Liver (tissue), 8 donors: ENCODE measurements at regions not wholly inside any gene's neighbourhood (a gene's known extent, or its start where the extent isn't known, plus 50 kb on each side); places are given as distances from the start of the nearest gene placed in this dataset.

ENCODE experiments used
- DNase-seq: peaks from one replicate; pipeline ENCODE4 v3.0.0-alpha.2; 2017; ENCODE audit warnings: low spot score
- H3K27ac ChIP-seq, 2 donors: one replicate each; pipeline ENCODE4 v1.7.0; 2013; ENCODE audit warnings: inconsistent platforms in 2 of 2, low read length in 2 of 2, control low read depth in 1 of 2, low read depth in 1 of 2, mild to moderate bottlenecking in 1 of 2
- H3K27me3 ChIP-seq, 4 donors: one replicate each; pipeline versions ENCODE4 v1.6.1 to v1.7.0; 2013; ENCODE audit warnings: low read length in 3 of 4, inconsistent platforms in 1 of 4, mild to moderate bottlenecking in 1 of 4, moderate library complexity in 1 of 4; ENCODE audit not compliant: control insufficient read depth in 4 of 4, insufficient read depth in 4 of 4
- H3K36me3 ChIP-seq, 4 donors: one replicate each; pipeline versions ENCODE4 v1.6.1 to v1.7.0; 2013; ENCODE audit warnings: low read length in 3 of 4, mild to moderate bottlenecking in 3 of 4, low read depth in 1 of 4, moderate library complexity in 1 of 4; ENCODE audit not compliant: control insufficient read depth in 4 of 4, insufficient read depth in 3 of 4
- H3K4me1 ChIP-seq, 4 donors: one replicate each; pipeline versions ENCODE4 v1.6.1 to v1.7.0; 2013; ENCODE audit warnings: low read length in 3 of 4, mild to moderate bottlenecking in 3 of 4, moderate library complexity in 1 of 4; ENCODE audit not compliant: control insufficient read depth in 4 of 4, insufficient read depth in 4 of 4
- H3K4me3 ChIP-seq, 3 donors: one replicate each; pipeline versions ENCODE4 v1.6.1 to v1.7.0; 2013; ENCODE audit warnings: low read length in 3 of 3, control low read depth in 1 of 3, low read depth in 1 of 3, mild to moderate bottlenecking in 1 of 3
- H3K9ac ChIP-seq, 2 donors: one replicate each; pipeline ENCODE4 v1.7.0; 2013; ENCODE audit warnings: low read length in 2 of 2, mild to moderate bottlenecking in 2 of 2, moderate library complexity in 2 of 2, control low read depth in 1 of 2, low read depth in 1 of 2
- H3K9me3 ChIP-seq, 4 donors: one replicate each; pipeline versions ENCODE4 v1.6.1 to v1.7.0; 2013; ENCODE audit warnings: low read length in 3 of 4; ENCODE audit not compliant: control insufficient read depth in 4 of 4
- ATF3 ChIP-seq: IDR thresholded peaks from 2 replicates; pipeline ENCODE4 v1.6.1; 2016; ENCODE audit warnings: antibody characterized with exemption
- CTCF ChIP-seq: fragments of 150-350 bp; IDR thresholded peaks from 2 replicates; pipeline ENCODE4 v1.5.1; 2017; ENCODE audit warnings: improper control_type of control experiment, low read depth, low read length; ENCODE audit not compliant: missing input control
- EGR1 ChIP-seq, 2 donors: IDR thresholded peaks; 2 replicates each; pipeline ENCODE4 v1.6.1; 2016 to 2018; ENCODE audit warnings: antibody characterized with exemption in 2 of 2, low read depth in 2 of 2
- FOXA1 ChIP-seq: IDR thresholded peaks from 2 replicates; pipeline ENCODE4 v1.6.1; 2016; ENCODE audit warnings: antibody characterized with exemption
- FOXA2 ChIP-seq: IDR thresholded peaks from 2 replicates; pipeline ENCODE4 v1.6.1; 2016; ENCODE audit warnings: antibody characterized with exemption
- GABPA ChIP-seq, 2 donors: IDR thresholded peaks in 1 of 2; conservative IDR thresholded peaks in 1 of 2; 2 replicates each; pipeline ENCODE4 v1.6.1; 2016; ENCODE audit warnings: antibody characterized with exemption in 2 of 2, mild to moderate bottlenecking in 1 of 2, moderate library complexity in 1 of 2
- HNF4A ChIP-seq, 2 donors: conservative IDR thresholded peaks; 2 replicates each; pipeline ENCODE4 v1.6.1; 2016; ENCODE audit warnings: antibody characterized with exemption in 2 of 2, mild to moderate bottlenecking in 2 of 2
- HNF4G ChIP-seq: IDR thresholded peaks from 2 replicates; pipeline ENCODE4 v1.6.1; 2016; ENCODE audit warnings: antibody characterized with exemption
- JUND ChIP-seq, 2 donors: IDR thresholded peaks; 2 replicates each; pipeline ENCODE4 v1.6.1; 2016; ENCODE audit warnings: antibody characterized with exemption in 2 of 2
- NR2F2 ChIP-seq: IDR thresholded peaks from 2 replicates; pipeline ENCODE4 v1.6.1; 2016; ENCODE audit warnings: antibody characterized with exemption
- RAD21 ChIP-seq, 2 donors: IDR thresholded peaks; 2 replicates each; pipeline ENCODE4 v1.6.1; 2016; ENCODE audit warnings: antibody characterized with exemption in 2 of 2, mild to moderate bottlenecking in 2 of 2
- RXRA ChIP-seq, 2 donors: IDR thresholded peaks; 2 replicates each; pipeline ENCODE4 v1.6.1; 2017 to 2018; ENCODE audit warnings: antibody characterized with exemption in 2 of 2, mild to moderate bottlenecking in 1 of 2
- SP1 ChIP-seq: IDR thresholded peaks from 2 replicates; pipeline ENCODE4 v1.6.1; 2018; ENCODE audit warnings: antibody characterized with exemption, mild to moderate bottlenecking
- TAF1 ChIP-seq: conservative IDR thresholded peaks from 2 replicates; pipeline ENCODE4 v1.6.1; 2016; ENCODE audit warnings: antibody characterized with exemption, mild to moderate bottlenecking
- YY1 ChIP-seq: IDR thresholded peaks from 2 replicates; pipeline ENCODE4 v1.6.1; 2016; ENCODE audit warnings: antibody characterized with exemption, mild to moderate bottlenecking
- ZBTB33 ChIP-seq: IDR thresholded peaks from 2 replicates; pipeline ENCODE4 v1.6.1; 2016; ENCODE audit warnings: antibody characterized with exemption
- WGBS: extraction: QIAGEN DNeasy Blood & Tissue Kit; methylation state at CpG from one replicate; pipeline ENCODE4 v1.1.7; 2013; 5-methylcytosine and 5-hydroxymethylcytosine counted together
- TF ChIP-seq, protein P1 (sequence below): IDR thresholded peaks from 2 replicates; pipeline ENCODE4 v1.6.1; 2016; ENCODE audit warnings: antibody characterized with exemption, mild to moderate bottlenecking
- donor health status: healthy.
- donor health status: healthy.
- donor health status: healthy.
- donor health status: healthy.
- donor health status: healthy.

DNA sequence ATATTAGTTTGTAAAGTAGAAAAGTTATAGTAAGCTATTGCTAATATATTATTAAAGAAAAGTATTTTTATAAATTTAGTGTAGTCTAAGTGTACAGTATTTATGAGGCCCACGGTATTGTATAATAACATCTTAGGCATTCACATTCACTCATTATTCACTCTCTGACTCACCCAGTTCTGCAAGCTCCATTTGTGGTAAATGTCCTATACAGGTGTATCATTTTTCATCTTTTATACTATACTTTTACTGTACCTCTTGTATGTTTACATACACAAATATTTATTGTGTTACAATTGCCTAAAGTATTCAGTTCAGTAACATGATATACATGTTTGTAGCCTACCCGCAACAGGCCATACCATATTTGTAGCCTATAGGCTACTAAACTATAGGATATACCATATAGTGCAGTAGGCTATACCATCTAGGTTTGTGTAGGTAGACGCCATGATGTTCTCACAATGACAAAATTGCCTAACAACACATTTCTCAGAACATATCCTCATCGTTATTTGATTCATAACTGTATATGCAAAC is 246.8 kb upstream of the ALCAM start:
- DNase-seq, result no peak
- Histone ChIP-seq H3K9me3 (no peaks in the 10 kb centered on the region), H3K27me3 (no peaks in the 10 kb centered on the region), H3K36me3 (no peaks in the 10 kb centered on the region), H3K4me1 (no peaks in the 10 kb centered on the region), H3K4me3 (no peak overlapping the region), H3K9ac (no peak overlapping the region), H3K27ac (no peak overlapping the region)
- TF ChIP-seq ZBTB33 (no peak), FOXA1 (no peak), HNF4G (no peak), GABPA (IDR thresholded peaks at IDR 0.05 in 1 of 2, conservative IDR thresholded peaks at IDR 0.05 in 1 of 2) (no peak), CTCF (no peak), FOXA2 (no peak), NR2F2 (no peak), EGR1 (IDR thresholded peaks at IDR 0.05; ENCODE audit: low read depth in 2 of 2) (no peak), RXRA (IDR thresholded peaks at IDR 0.05) (no peak), TAF1 (no peak), RAD21 (IDR thresholded peaks at IDR 0.05) (no peak), SP1 (no peak), JUND (IDR thresholded peaks at IDR 0.05) (no peak)
- TF ChIP-seq, protein P1, sequence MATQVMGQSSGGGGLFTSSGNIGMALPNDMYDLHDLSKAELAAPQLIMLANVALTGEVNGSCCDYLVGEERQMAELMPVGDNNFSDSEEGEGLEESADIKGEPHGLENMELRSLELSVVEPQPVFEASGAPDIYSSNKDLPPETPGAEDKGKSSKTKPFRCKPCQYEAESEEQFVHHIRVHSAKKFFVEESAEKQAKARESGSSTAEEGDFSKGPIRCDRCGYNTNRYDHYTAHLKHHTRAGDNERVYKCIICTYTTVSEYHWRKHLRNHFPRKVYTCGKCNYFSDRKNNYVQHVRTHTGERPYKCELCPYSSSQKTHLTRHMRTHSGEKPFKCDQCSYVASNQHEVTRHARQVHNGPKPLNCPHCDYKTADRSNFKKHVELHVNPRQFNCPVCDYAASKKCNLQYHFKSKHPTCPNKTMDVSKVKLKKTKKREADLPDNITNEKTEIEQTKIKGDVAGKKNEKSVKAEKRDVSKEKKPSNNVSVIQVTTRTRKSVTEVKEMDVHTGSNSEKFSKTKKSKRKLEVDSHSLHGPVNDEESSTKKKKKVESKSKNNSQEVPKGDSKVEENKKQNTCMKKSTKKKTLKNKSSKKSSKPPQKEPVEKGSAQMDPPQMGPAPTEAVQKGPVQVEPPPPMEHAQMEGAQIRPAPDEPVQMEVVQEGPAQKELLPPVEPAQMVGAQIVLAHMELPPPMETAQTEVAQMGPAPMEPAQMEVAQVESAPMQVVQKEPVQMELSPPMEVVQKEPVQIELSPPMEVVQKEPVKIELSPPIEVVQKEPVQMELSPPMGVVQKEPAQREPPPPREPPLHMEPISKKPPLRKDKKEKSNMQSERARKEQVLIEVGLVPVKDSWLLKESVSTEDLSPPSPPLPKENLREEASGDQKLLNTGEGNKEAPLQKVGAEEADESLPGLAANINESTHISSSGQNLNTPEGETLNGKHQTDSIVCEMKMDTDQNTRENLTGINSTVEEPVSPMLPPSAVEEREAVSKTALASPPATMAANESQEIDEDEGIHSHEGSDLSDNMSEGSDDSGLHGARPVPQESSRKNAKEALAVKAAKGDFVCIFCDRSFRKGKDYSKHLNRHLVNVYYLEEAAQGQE, result no peak
- WGBS, result 92% methylated on average over 4 of the region's 4 CpGs

GRCh38 chr3:105130911-105131310 is 235.8 kb upstream of the ALCAM start:
- no peak overlapping the region for H3K27ac ChIP-seq
- no peaks in the 10 kb centered on the region for H3K27me3 ChIP-seq
- no peaks in the 10 kb centered on the region for H3K4me1 ChIP-seq
- no peak for DNase-seq
- no peaks in the 10 kb centered on the region for H3K36me3 ChIP-seq
- H3K9me3 ChIP-seq, result peaks cover 0 to 12% (median 3%) of the 10 kb centered on the region in 4 donors
- no peak overlapping the region for H3K9ac ChIP-seq
- no peak overlapping the region for H3K4me3 ChIP-seq
- 90% methylated on average over 3 of the region's 3 CpGs for WGBS
- TF ChIP-seq RXRA (IDR thresholded peaks at IDR 0.05) (no peak), GABPA (IDR thresholded peaks at IDR 0.05 in 1 of 2, conservative IDR thresholded peaks at IDR 0.05 in 1 of 2) (no peak), ZBTB33 (no peak), FOXA1 (no peak), HNF4A (conservative IDR thresholded peaks at IDR 0.05) (no peak), RAD21 (IDR thresholded peaks at IDR 0.05) (no peak), FOXA2 (no peak), TAF1 (no peak), YY1 (no peak), EGR1 (IDR thresholded peaks at IDR 0.05; ENCODE audit: low read depth in 2 of 2) (no peak), ATF3 (no peak)
- TF ChIP-seq, protein P1, result no peak
